AG20443 (cell line): ENCODE measurements at regions not wholly inside any gene's neighbourhood (a gene's known extent, or its start where the extent isn't known, plus 50 kb on each side); places are given as distances from the start of the nearest gene placed in this dataset.

Experiments
- DNase-seq: peaks from one replicate; pipeline ENCODE4 v3.0.0; 2012; ENCODE audit warnings: low spot score, mixed read lengths

- DNase-seq: no peak
Measured at GRCh38 chr2:45212953-45213635, 203.8 kb upstream of the SIX2 start.

GRCh38 chr2:45211636-45212035 is 202.4 kb upstream of the SIX2 start:
- DNase-seq: no peak

- no peak for DNase-seq
Measured at GRCh38 chr2:45210462-45211195, 201.4 kb upstream of the SIX2 start.

GRCh38 chr2:45209875-45210274 is 200.6 kb upstream of the SIX2 start:
- no peak for DNase-seq

- DNase-seq: no peak
Measured at GRCh38 chr2:45209302-45209701, 200.1 kb upstream of the SIX2 start.

- DNase-seq: no peak
Measured at GRCh38 chr2:45207101-45207500, 197.8 kb upstream of the SIX2 start.

- DNase-seq: no peak
Measured at GRCh38 chr2:45205985-45206384, 196.7 kb upstream of the SIX2 start.

- no peak for DNase-seq
Measured at GRCh38 chr2:45205480-45205879, 196.2 kb upstream of the SIX2 start.

- no peak for DNase-seq
Measured at GRCh38 chr2:45203400-45203799, 194.1 kb upstream of the SIX2 start.

- peak; percentile 62 for DNase-seq
Measured at GRCh38 chr2:45199973-45200372, 190.7 kb upstream of the SIX2 start.

- no peak for DNase-seq
Measured at GRCh38 chr2:45195916-45196315, 186.7 kb upstream of the SIX2 start.

GRCh38 chr2:45194596-45194995 is 185.3 kb upstream of the SIX2 start:
- peak; percentile 36 for DNase-seq

GRCh38 chr2:45193581-45193980 is 184.3 kb upstream of the SIX2 start:
- DNase-seq: no peak

GRCh38 chr2:45192991-45193390 is 183.7 kb upstream of the SIX2 start:
- no peak for DNase-seq

- no peak for DNase-seq
Measured at GRCh38 chr2:45192481-45192880, 183.2 kb upstream of the SIX2 start.

- peak; percentile 32 for DNase-seq
Measured at GRCh38 chr2:45191976-45192375, 182.7 kb upstream of the SIX2 start.

GRCh38 chr2:45191146-45191863 is 182.1 kb upstream of the SIX2 start:
- DNase-seq: no peak

GRCh38 chr2:45190481-45190942 is 181.3 kb upstream of the SIX2 start:
- DNase-seq: peak; percentile 75

GRCh38 chr2:45184606-45185005 is 175.4 kb upstream of the SIX2 start:
- peak; percentile 67 for DNase-seq

GRCh38 chr2:45182667-45183295 is 173.5 kb upstream of the SIX2 start:
- no peak for DNase-seq

- DNase-seq: peak; percentile 30
Measured at GRCh38 chr2:45180779-45181178, 171.5 kb upstream of the SIX2 start.

GRCh38 chr2:45180033-45180746 is 170.9 kb upstream of the SIX2 start:
- DNase-seq: no peak
